Stimulated activated naive CD4-positive, alpha-beta T cell (primary cell): ENCODE measurements at regions not wholly inside any gene's neighbourhood (a gene's known extent, or its start where the extent isn't known, plus 50 kb on each side); places are given as distances from the start of the nearest gene placed in this dataset.

Source experiments
- DNase-seq, 6 experiments: peaks; one replicate each; lab custom pipeline; 2025; lab: John Stamatoyannopoulos, UW

DNA sequence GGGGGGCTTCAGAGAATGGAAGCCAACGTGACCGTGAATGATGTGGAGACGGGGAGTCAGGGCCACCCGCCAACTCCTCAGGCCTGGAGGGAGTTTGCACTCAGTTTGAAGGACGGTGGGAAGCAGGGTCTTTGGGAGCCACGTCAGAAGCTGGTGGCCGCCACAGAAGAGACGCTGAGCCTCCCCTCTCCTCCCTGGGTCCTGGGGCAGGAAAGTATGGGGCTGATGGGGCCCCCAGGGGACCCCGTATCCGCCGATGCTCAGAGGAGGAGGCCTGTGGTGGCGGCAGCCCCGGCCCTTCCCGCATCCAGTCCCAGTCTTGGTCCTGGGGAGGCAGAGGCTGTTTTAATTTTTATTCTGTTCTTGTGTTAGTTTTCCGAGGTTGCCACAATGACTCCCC, 188.6 kb upstream of the C1orf174 start:
- DNase-seq = no peak

DNA sequence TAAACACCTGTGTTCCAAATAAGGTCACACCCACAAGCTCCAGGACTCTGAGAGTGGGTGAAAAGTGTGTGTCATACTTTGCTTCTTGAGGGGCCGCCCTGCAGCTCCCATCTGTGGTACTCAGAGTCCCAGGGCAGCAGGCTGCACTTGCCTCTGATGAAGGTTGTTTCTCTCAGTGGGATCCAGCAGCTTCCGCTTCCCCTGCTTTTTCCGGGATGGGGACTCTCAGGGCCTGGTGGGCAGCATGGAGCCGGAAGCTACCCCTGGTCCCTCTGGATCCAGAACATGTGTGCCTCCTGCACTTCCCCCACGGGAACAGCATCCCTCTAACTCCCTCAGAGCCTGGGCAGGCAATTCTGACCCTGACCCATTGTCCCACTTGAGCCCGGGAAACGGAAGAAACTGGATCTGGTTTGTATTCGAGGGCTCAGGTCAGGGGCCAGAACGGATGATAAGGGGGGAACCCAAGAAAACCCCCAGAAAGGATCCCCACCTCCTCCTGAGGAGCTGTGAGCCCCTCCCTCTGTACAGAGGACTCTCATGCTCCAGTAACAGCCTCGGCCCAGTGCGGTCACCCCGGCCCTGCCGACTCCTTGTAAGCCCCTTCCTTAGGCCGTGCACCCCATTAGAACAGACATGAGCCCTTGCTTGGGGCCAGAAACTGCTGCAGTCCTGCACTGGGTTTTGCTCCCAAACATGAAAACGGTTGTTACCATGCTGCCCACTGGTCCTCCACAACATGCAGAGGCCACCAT, 189.5 kb upstream of the C1orf174 start:
- DNase-seq = no peak

DNA sequence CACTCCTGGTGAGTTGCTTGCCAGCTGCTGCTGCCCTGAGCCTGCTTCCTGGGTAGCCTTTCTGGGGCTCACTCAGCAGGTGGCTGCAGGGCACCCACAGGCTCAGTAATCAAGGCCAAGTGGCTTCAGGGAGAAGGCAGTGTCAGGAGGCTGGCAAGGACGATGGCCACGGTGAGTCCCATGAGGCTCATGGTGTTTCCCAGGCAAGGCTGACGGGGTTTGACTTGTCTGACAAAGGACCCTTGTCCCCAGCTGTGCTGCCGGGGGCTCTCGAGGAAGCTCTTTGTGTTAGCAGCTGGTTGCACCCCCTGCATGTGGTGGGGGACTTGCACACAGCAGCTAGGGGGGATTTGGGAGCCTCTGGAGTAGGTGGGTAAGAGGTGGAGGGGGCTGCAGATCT, 190.5 kb upstream of the C1orf174 start:
- no peak for DNase-seq

DNA sequence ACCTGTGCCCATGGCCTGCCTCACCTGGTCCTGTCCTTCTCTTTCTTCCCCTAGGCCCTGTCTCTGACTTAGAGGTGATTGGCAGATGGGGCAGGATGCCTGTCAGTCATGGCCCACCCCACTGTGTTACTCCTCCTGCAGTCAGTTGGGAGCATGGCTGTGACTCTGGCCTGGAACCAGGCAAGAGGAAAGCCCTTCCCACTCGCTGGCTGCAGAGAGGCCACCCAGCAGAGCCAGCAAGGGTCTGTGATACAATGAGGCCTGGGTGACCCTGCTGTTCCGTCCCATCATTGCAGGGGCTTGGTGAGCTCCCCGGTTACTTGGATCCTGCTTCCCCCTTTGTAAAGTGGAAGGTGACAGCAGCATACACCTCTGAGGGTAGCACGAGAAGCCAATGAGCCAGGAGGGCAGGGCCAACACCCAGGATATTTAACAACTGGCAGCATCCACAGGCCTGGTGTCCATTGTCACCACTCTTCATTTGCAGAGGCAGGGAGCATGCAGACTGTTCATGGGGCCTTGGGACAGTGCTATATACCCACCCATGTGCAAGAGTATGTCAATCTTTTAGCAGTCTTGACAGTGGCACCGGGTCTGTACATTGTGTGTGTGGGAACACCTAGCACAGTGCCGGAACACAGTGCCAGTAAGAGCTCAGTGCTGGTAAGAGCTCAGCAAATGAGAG, 191.0 kb upstream of the C1orf174 start:
- DNase-seq = no peak

DNA sequence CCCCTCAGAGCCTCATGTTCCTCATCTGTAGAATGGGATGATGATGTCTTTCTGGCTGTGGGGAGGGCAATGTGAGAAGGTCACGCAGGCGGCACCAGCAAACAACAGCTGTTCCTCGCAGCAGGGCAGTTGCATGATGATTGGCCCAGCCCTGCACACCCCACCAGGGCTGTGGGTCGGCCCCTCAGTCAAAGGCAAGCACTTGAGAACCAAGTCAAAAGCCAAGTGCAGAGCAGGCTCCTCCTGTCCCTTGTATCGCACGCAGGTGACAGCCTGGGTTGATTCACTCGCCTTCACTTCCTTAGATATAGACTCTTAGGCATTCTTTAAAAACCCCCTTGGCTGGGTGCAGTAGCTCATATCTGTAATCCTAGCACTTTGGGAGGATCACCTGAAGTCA, 191.9 kb upstream of the C1orf174 start:
- DNase-seq = no peak

DNA sequence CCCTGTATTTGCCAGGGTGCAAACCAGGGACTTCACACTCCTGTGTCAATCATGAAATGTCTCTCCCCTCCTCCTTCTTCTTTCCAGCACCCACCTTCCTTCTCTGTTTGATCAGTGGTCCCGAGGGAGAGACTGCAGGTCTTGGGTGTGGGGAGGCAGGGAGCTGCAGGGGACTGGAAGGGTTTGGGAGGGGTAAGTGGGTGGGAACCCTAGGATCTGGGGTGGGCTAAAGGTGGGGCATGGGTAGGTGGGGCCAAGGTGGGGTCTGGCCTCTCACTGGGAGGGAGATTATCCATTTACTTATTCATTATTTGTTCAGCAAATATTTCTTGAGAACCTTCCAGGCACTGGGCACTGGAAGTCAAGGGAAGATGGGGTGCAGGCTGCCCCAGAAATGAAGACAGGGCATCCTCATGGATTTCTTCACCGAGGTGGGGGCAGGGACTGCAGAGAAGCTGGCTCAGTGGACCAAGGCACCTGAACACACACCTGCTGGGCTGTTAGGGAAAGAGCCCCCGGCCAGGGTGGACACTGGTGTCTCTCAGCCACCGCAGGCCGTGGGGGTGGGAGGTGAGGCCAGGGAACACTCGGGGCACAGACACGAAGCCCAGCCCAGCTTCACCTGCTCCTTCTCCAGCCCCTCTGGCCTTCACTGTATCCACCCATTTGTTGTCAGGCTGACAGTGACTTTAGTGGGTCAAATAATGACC, 193.9 kb upstream of the C1orf174 start:
- no peak for DNase-seq

DNA sequence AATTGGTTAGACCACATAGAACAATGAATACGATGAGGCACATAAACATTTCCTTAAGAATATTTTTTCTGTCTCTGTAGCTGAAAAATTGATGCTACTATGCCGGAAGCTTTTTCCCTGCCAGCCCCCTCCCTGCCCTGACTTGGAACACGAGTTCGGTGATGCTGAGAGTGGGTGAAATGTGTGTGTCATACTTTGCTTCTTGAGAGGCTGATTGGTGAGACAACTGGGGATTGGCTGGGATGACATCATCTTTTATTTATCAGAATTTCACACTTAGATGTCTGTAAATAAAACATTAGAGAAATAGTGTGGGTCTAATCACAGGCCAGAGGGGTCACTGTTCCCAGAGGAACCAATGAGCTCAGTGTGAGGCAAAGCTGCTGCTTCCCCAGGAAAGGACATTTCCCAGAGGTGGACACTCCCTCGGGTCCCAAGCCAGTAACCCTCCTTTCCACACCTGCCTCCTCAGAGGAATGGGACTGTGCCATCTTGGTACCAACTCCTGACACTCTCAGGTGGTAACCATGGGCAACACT, 195.4 kb upstream of the C1orf174 start:
- no peak for DNase-seq

DNA sequence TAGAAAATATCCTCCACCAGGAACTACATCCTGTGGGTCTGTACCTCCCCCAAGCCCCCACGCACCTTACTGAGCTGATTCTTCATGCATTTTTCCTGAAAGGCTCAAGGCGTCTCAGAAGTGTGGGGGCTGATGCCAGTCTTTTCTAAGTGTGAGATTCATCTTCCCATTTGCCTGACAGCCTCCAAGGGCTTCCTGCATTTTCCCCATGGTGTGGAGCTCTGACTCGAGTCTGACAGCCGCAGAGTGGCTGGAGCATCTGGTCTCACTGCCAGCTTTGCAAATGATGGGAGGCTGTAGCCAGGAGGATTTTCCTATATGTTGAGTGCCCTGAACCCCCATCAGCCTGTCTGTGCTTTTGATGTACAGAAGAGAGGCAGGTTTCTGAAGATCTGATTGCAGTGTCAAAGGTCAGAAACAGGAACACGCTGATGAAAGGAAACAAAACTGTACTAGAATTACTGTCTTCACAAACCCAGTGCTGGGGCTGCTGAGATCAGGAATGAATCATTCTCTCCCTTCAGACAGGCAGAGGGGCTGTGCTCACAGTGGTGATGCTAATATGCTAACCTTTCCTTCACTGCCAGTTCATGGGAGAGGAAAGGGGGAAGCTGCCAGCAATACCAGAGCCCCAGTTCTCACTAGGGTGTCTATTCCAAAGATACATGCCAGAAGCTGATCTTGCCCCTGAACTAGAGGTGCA, 201.5 kb upstream of the C1orf174 start:
- DNase-seq = no peak

DNA sequence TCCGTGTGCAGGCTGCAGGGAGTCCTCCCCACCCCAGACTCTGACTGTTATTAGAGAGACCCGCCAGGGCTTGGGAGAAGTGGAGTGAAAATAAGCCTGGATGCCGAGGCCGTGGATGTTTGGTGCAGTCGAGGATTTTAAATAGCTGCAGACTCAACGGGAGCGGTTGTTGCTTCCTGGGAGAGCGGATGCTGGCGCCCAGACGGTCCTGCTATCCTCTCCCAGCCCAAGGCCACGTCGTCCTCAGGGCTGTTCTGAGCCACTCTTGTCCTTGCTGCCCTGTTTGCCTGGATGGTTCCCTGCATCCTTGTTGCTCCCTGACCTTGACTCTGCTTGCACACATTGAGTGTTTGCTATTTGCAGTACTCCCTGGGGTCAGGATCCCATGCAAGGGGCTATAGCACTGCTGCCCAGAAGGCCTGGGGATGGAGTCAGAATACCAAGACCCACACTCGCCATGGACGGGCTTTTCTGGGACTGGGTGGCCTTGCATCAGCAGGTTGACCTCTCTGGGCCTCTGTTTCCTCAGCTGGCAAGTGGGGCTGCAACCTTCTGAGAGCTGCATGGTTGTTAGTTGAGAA, 205.3 kb upstream of the C1orf174 start:
- no peak for DNase-seq

DNA sequence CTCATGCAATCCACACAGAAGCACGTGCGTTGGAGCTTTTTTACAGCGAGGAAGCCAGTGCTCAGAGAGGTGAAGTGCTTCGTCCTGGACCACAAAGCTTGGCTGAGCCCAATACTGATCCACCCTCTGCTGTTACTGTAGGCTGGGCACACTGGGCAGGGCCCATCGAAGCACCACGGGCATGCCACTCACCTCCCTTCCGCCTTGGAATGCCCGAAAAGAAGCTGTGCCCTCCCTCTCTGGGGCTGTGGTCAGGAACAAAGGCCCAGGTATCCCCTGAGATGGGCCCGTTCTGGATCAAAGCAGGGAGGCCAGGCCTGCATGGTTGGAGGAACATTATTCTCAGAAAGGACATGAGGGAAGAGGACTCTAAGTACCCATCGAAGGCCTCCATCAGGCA, 206.7 kb upstream of the C1orf174 start:
- DNase-seq = no peak

DNA sequence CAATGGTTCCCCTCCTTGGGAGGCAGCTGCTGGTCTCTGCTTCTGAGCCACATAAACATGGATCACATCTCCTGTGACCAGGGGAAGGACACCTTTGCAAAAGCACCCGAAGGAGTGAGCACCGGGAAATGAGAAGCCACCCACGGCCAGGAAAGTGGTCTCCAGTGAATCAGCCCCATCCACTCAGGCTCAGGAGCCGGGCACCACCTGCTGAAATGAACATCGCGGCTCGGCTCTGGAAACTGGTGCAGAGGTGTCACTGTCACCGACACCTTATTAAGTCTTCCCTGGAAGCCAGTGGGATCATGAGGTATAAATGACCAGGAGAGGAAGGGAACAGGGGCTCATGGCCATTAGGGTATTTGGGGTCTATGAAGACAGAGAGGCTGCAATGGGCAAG, 207.2 kb upstream of the C1orf174 start:
- no peak for DNase-seq

DNA sequence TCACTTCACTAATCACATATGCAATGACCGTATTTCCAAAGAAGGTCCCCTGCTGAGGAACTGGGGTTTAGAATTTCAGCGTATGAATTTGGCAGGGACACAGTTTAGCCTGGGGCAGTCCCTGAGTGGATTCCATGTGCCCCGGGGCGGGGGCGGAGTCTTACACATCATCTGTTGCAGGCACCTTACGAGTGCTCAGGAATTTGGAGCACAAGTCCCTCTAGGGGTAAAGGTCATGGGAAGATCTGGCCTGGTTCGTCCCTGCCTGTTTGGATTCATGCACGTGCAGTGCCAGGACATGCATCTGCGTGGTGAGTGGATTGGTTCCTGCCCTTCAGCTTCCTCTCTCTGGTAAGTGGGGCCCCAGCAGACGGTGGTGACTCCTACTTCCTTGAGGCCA, 208.3 kb upstream of the C1orf174 start:
- no peak for DNase-seq

DNA sequence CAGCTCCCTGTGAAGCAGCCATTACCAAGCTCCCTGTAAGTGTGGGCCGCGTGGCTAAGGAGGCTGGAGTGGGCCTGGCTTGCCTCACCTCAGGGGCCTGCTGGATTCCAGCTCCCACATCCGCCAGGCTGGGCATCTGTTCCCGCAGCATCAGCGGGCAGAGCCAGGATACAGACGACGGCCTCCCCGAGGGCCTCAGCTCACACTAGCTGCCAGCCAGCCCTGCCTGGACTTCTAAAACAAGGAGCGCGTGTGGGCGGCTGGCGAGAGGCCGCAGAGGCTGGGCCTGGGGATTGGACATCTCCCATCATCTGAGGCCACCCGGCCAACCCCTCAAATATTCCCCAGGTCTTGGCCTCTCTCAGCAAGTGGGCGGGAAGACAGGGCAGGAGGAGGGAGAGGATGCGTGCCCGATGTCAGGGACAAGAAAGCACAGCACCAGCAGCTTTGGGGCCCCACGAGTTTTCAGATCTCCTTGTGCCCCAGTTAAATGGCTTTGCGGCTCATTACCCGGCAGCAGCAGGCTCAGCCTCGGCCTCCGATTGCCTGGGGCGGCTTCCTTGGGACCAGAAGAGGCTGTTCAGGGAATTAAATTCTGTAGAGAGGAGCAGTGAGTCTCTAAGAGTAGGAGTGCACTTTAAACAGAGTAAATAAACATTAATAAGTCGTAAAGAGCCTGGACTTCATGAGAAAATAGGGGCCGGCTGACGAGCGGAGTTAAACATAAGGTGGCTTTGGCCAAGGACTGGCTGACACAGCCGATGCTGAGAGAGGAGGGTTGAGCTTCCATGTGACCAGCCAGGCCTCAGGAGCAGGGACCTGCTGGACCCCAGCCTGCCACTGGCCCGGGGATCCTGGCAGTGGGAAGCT, 208.9 kb upstream of the C1orf174 start:
- DNase-seq = no peak

DNA sequence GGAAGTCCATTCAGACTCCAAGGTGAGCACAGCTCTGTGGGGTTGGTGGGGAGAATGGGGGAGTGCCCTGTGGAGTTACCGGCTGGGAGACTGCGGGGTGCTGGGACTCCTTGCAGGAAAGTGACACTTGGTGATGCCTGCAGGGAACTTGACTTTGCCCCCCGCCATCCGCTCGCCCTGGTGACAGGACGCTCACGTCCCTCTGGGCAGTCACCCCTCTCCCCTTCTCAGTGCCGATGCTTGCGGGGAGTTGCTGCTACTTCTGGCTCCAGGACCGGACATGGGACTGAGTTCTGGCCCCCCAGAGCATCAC, 209.5 kb upstream of the C1orf174 start:
- no peak for DNase-seq

DNA sequence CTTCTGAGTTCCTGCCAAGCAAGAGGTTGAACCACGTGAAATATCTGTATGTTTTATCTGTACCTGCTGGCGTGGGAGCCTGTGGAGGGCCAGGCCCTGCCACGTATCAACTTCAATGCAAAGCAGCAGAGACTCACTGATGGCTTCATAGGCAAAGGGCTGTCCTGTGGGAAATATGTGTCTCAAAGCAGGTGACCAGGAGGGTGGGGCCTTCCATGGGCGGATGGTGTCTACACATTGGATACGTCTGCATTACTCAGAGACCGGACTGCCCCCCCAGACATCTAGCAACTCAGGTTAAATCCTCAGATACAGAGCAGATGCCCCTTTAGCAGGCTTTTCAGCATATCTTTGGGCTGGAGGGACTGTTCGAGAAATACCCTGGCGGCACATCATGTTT, 210.8 kb upstream of the C1orf174 start:
- no peak for DNase-seq

DNA sequence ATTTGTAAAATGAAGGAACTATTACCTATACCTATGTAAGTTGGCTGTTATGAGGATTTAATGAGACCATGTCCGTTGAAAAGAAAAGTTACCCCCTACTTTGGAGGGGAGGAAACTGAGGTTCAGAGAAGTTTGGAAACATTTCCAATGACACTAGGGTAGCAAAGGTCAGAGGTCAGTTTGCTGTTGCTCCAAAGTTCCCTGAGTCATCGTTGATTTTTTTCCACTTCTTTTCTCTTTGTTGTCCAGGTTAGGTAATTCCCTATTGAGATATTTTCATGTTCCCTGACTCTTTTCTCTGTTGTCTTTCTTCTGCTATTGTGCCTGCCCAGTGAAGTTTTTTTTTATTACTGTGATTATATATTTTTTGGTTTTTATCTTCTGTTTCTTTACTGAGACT, 213.8 kb upstream of the C1orf174 start:
- DNase-seq = no peak

DNA sequence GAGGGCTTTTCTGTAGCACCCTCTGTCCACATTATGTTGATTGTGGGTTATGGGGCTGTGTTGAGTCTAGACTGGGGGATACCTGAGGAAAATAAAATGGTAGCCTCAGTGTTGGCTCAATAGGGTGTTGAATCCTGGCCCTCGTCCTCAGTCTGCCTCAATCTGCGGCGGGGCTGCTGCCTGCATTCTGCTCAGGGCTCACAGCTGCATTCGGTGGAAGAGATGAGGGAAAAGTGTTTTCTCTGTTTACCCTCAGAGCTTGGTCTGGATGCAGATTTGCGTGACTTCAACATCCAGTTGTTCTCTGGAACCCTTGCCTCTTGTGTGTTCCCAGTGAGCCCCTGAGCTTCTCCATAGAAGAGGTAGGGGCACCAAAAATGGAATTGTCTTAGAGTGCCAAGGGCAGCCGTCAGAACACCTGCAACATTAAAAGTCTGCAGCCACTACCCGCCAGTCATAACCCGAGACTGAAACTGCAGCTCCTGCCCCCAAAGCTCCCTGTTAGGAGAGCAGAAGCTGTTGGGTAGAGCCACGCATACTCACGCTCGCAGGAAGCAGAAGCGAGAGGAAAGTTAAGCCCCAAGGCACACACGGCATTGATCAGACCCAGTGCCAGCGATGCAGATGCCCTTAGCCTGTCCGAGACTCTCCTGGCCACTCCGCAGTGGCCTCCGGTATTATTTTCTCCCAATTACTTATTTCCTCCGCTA, 215.3 kb upstream of the C1orf174 start:
- no peak for DNase-seq

DNA sequence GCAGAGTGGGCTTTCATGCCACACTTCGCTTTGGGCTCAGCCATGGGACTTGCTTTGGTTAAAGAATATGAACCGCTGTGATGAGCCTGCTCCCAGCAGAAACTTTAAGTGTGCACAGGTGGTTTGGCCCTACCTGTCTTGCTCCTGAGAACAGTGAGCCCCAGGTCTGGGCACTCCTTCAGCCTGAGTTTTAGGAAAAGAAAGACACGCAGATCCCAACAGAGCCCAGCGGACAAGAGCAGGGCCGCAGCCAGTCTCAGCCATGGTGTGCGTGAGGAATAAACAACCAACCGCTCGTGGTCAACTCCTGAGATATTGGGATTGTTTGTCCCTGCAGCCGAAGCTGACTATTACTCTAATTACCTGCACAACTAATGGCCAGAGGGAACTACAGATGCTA, 217.1 kb upstream of the C1orf174 start:
- DNase-seq = no peak

DNA sequence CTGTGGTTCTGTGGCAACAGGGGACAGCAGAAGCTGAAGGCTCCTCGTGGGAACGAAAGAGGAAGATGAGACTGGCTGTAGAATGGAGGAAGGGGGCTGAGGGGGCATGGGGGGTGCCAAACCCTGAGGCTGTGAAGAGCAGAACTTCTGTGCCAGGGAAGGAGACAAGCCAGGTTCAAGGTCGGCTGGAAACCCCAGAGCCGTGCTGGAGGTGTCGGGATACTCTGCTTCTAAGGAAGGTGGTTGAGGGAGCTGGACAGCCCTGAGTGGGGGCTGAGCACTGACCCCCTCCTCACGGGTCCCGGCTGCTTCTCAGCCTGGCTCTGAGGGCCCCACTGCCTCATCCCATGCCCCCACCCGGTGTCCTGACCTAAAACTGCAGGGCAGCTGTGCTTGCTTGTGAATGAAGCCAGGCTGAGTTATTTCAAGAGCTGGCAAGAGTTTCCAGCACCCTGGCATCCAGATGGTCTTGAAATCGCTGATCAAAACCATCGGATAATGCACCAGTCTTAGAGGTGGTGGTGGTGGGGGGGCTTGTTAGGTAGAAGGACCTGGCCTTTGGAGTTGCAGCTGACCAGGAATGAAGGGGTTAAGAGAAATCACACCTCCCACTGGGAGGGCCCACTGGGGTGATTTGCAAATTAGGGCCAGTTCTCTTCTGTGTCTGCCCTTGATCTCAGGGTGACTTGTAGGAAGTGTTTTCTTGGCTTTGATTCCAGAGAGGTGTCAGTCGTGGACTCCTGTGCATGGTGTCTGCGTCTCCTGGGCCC, 218.9 kb upstream of the C1orf174 start:
- no peak for DNase-seq
